Esophagus (tissue), 2 donors: ENCODE measurements at regions not wholly inside any gene's neighbourhood (a gene's known extent, or its start where the extent isn't known, plus 50 kb on each side); places are given as distances from the start of the nearest gene placed in this dataset.

ENCODE experiments used
- H3K27ac ChIP-seq, 2 donors: one replicate each; pipeline ENCODE4 v1.5.1; 2013; ENCODE audit warnings: low read depth in 2 of 2, mild to moderate bottlenecking in 2 of 2, inconsistent platforms in 1 of 2, low read length in 1 of 2, moderate library complexity in 1 of 2
- H3K27me3 ChIP-seq, 2 donors: one replicate each; pipeline ENCODE4 v1.6.1; 2013; ENCODE audit warnings: low read length in 2 of 2, control low read depth in 1 of 2, mild to moderate bottlenecking in 1 of 2; ENCODE audit not compliant: insufficient read depth in 2 of 2, control insufficient read depth in 1 of 2
- H3K36me3 ChIP-seq, 2 donors: one replicate each; pipeline ENCODE4 v1.6.1; 2013; ENCODE audit warnings: low read length in 1 of 2; ENCODE audit not compliant: control insufficient read depth in 2 of 2, insufficient read depth in 2 of 2
- H3K4me1 ChIP-seq, 2 donors: one replicate each; pipeline ENCODE4 v1.6.1; 2013; ENCODE audit warnings: low read length in 1 of 2; ENCODE audit not compliant: control insufficient read depth in 2 of 2, insufficient read depth in 2 of 2
- H3K4me3 ChIP-seq, 2 donors: one replicate each; pipeline ENCODE4 v1.5.1; 2013; ENCODE audit warnings: low read length in 2 of 2, mild to moderate bottlenecking in 2 of 2, low read depth in 1 of 2, moderate library complexity in 1 of 2
- H3K9me3 ChIP-seq, 2 donors: one replicate each; pipeline ENCODE4 v1.6.1; 2013; ENCODE audit warnings: mild to moderate bottlenecking in 2 of 2, low read depth in 1 of 2, low read length in 1 of 2, moderate library complexity in 1 of 2; ENCODE audit not compliant: control insufficient read depth in 2 of 2, insufficient read depth in 1 of 2
- WGBS, 2 donors: extraction: QIAGEN DNeasy Blood & Tissue Kit; methylation state at CpG; one replicate each; pipeline ENCODE4 v1.1.7; 2013; 5-methylcytosine and 5-hydroxymethylcytosine counted together
- donor health status: healthy with polysubstance abuse.
- donor health status: Bipolar disorder and iron deficiency.

DNA sequence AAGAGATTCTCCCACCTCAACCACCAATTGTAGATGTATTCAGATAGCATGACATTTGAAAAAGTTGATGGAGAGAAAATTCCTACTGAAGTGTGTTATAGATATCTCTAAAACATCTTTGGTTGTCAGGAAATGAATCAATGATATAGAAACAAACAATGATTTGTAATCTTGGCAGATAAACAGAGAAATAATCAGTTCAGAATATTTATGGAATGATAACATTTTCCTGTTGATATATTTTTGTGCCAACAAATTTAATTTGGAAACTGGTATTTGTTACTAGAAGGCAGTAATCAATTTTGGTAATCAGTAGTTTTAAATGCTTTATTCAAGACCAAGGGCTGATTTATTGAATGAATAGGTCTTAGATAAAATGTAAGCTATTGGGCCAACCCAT lies 695.6 kb downstream of the USP25 start:
- Histone ChIP-seq H3K9me3 (no peaks in the 10 kb centered on the region), H3K27me3 (no peaks in the 10 kb centered on the region), H3K4me3 (no peak overlapping the region), H3K4me1 (no peaks in the 10 kb centered on the region), H3K27ac (no peak overlapping the region), H3K36me3 (no peaks in the 10 kb centered on the region)

DNA sequence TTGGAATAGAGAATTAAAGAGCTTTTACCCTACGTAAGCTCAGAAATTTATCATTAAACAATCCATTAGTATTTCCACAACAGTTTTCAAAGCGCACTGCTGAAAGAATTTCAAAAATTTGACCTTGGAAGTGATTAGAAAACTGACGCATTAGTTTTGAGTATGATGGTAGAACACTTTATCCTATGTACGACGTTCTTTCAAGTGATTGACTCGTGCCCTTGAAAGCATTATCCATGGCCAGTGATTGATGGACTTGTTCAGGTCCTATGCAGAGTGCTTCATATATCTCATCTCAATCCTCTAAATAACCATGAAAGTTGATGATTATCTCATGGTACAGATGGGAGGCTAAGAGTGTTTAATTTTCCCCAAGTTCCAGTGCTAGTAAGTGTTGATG lies 697.2 kb downstream of the USP25 start:
- no peaks in the 10 kb centered on the region for H3K9me3 ChIP-seq
- H3K27me3 ChIP-seq, result no peaks in the 10 kb centered on the region
- H3K4me3 ChIP-seq, result no peak overlapping the region
- no peak overlapping the region for H3K27ac ChIP-seq
- 73 to 79% methylated on average over 6 of the region's 6 CpGs for WGBS, 2 donors
- no peaks in the 10 kb centered on the region for H3K36me3 ChIP-seq
- H3K4me1 ChIP-seq, result no peaks in the 10 kb centered on the region

GRCh38 chr21:16427587-16428087 lies 697.9 kb downstream of the USP25 start:
- Histone ChIP-seq H3K9me3 (no peaks in the 10 kb centered on the region), H3K4me1 (no peaks in the 10 kb centered on the region), H3K27ac (no peak overlapping the region), H3K27me3 (no peaks in the 10 kb centered on the region), H3K4me3 (no peak overlapping the region), H3K36me3 (no peaks in the 10 kb centered on the region)
- WGBS, 2 donors, result 73 to 84% methylated on average over 3 of the region's 3 CpGs

DNA sequence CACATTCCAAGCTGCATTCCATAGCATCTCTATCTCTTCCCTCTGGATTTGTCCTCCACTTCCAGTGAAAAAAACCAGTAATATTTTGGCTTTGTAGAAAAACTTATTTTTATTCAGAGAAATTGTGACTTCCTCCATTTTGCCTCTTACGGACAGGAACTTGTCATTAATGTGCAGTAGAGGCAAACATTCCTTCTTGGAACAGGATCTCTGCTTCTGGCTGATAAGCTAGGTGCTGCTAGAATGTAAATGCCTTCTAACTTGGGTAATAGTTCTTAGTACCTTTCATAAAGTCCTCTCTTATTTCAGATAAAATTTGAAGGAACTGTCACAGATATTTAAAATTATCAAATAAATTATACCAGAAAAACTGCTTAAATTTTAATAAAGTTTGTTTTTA lies 707.8 kb downstream of the USP25 start:
- Histone ChIP-seq H3K36me3 (no peaks in the 10 kb centered on the region), H3K4me1 (no peaks in the 10 kb centered on the region), H3K27ac (no peak overlapping the region), H3K27me3 (no peaks in the 10 kb centered on the region), H3K9me3 (no peaks in the 10 kb centered on the region), H3K4me3 (no peak overlapping the region)
- 84 to 96% methylated on average over 1 of the region's 1 CpG for WGBS, 2 donors

DNA sequence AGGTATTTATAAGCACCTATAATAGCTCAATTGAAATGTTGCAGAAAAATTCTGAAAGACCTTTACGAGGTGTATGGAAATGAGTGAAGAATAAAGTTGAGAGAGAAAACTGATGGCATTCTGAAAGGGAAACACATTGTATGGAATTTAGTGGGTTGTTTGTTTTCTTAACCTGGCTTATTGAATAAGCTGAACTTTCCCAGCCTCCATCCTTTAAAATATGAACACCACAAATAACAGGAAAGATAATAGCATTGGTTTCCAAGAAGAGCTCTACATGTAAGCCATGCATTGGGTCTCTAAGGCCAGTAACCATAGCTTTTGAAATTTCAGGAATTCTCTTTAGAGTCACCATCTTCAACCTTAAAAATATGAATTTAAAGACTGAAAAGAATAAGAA lies 709.0 kb downstream of the USP25 start:
- WGBS, 2 donors, result 89 to 92% methylated on average over 1 of the region's 1 CpG
- Histone ChIP-seq H3K27me3 (no peaks in the 10 kb centered on the region), H3K27ac (no peak overlapping the region), H3K4me1 (no peaks in the 10 kb centered on the region), H3K36me3 (no peaks in the 10 kb centered on the region), H3K9me3 (no peaks in the 10 kb centered on the region), H3K4me3 (no peak overlapping the region)

- Histone ChIP-seq H3K4me3 (no peak overlapping the region), H3K36me3 (no peaks in the 10 kb centered on the region), H3K27me3 (no peaks in the 10 kb centered on the region), H3K27ac (no peak overlapping the region), H3K4me1 (no peaks in the 10 kb centered on the region), H3K9me3 (no peaks in the 10 kb centered on the region)
- WGBS, 2 donors, result 37 to 56% methylated on average over 1 of the region's 1 CpG
These were observed 712.0 kb downstream of the USP25 start for GRCh38 chr21:16441789-16442188.

DNA sequence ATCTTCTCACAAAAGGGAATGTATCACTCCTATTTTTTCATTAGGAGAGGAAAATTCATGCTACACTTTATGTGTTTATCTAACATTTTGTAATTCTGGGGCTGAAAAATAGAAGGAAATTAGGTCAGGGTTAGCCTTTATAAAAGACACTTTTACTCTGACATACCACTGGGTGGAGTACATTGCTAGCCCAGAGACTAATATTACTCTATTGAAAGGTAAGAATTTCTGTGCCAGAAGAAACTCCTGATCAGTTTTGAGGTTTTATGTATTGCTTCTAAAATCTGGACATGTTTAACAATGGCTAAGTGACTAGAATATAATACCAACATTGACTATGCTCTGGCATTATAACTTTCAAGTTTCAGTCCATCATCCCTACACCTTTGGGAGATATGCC lies 724.6 kb downstream of the USP25 start:
- H3K4me1 ChIP-seq, result no peaks in the 10 kb centered on the region
- no peaks in the 10 kb centered on the region for H3K27me3 ChIP-seq
- no peak overlapping the region for H3K4me3 ChIP-seq
- H3K27ac ChIP-seq, result no peak overlapping the region
- H3K36me3 ChIP-seq, result no peaks in the 10 kb centered on the region
- no peaks in the 10 kb centered on the region for H3K9me3 ChIP-seq

DNA sequence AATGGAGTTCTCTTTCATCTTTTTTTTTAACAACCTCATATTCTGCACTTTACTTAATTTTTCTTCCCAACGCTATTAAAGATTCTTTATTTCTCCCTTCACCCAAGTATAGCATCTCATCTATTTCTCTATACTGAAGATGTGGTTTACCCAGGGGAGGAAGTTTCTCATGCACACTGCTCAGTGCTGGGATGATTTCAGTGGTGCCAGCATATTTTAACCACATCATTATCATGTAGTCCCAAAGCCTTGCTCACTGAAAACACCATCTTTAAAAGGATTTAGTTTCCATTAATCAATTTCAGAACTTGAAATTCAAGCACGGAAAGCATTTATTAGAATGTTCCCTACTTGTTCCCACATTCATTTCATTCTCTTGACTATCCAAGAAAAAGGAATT lies 725.7 kb downstream of the USP25 start:
- Histone ChIP-seq H3K4me3 (no peak overlapping the region), H3K27ac (no peak overlapping the region), H3K9me3 (no peaks in the 10 kb centered on the region), H3K4me1 (no peaks in the 10 kb centered on the region), H3K27me3 (no peaks in the 10 kb centered on the region), H3K36me3 (no peaks in the 10 kb centered on the region)
- WGBS, 2 donors, result 72 to 74% methylated on average over 2 of the region's 2 CpGs

GRCh38 chr21:16455978-16456377 lies 726.2 kb downstream of the USP25 start:
- Histone ChIP-seq H3K36me3 (no peaks in the 10 kb centered on the region), H3K9me3 (no peaks in the 10 kb centered on the region), H3K4me1 (no peaks in the 10 kb centered on the region), H3K27ac (no peak overlapping the region), H3K27me3 (no peaks in the 10 kb centered on the region), H3K4me3 (no peak overlapping the region)
- 64 to 73% methylated on average over 5 of the region's 5 CpGs for WGBS, 2 donors

DNA sequence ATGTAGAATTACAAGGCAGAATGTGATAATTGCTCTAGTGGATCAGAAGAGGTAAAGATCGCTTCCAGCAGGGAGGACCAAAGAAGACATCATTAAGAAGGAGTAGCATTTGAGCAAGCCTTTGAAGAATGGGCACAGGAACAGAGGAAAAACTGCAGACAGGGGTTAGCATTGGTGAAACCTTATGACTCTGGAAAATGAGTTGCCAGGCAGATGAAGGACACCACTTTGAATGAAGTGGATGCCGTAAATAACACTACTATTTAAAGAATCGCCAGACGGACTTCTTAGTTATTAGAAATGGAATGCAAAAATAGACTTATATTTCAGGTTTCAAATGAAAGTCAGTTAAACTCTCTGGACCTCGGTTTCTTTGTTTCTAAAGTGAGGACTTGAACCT lies 727.7 kb downstream of the USP25 start:
- Histone ChIP-seq H3K27me3 (no peaks in the 10 kb centered on the region), H3K27ac (no peak overlapping the region), H3K4me3 (no peak overlapping the region), H3K4me1 (no peaks in the 10 kb centered on the region), H3K36me3 (no peaks in the 10 kb centered on the region), H3K9me3 (no peaks in the 10 kb centered on the region)
- 88 to 92% methylated on average over 5 of the region's 5 CpGs for WGBS, 2 donors
